ENCODE measurements at regions not wholly inside any gene's neighbourhood (a gene's known extent, or its start where the extent isn't known, plus 50 kb on each side); places are given as distances from the start of the nearest gene placed in this dataset.

DNA sequence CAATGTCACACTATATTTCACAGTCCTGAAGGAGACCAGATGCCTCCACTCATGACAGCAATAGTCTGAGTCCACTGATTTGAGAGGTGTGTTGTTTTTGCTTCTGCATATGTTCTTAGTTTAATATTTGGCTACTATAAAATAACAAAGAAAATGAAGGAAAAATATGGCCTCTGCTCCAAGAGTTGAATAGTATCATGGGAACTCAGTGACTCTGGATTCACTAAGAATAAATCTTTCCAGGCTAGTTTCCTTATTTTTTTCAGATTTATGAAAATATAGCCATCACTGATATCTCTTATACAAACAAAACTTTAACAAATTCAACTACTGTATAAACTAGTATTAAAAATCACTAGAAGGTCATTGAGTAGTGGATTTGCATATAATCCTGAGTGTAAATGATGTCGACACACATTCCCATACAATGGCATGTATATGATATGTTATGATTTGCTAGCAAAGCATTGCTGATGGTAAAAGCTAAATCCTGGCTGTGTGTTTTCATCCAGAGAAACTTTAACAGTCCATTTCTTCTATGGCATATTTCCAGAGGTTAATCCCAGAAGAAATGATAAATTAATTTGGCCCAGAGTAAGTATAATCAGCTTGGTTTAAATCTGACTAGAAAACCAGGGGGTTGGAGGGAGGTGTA lies 66.0 kb upstream of the VIPR2 start:
- TF ChIP-seq, protein P1, sequence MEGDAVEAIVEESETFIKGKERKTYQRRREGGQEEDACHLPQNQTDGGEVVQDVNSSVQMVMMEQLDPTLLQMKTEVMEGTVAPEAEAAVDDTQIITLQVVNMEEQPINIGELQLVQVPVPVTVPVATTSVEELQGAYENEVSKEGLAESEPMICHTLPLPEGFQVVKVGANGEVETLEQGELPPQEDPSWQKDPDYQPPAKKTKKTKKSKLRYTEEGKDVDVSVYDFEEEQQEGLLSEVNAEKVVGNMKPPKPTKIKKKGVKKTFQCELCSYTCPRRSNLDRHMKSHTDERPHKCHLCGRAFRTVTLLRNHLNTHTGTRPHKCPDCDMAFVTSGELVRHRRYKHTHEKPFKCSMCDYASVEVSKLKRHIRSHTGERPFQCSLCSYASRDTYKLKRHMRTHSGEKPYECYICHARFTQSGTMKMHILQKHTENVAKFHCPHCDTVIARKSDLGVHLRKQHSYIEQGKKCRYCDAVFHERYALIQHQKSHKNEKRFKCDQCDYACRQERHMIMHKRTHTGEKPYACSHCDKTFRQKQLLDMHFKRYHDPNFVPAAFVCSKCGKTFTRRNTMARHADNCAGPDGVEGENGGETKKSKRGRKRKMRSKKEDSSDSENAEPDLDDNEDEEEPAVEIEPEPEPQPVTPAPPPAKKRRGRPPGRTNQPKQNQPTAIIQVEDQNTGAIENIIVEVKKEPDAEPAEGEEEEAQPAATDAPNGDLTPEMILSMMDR (conservative IDR thresholded peaks at IDR 0.05; ENCODE audit: low read depth, low read length) = no peak
- no peak for TF ChIP-seq EZH2phosphoT487 (IDR thresholded peaks at IDR 0.05; ENCODE audit: borderline replicate concordance, low read length)
- TF ChIP-seq EZH2 (IDR thresholded peaks at IDR 0.05; ENCODE audit: low read length, unreplicated experiment) = no peak

Measured in PC-3 (cell line).